Loucy (cell line): ENCODE measurements at regions not wholly inside any gene's neighbourhood (a gene's known extent, or its start where the extent isn't known, plus 50 kb on each side); places are given as distances from the start of the nearest gene placed in this dataset.

Experiments used
- H2AFZ ChIP-seq: fragments of 200-600 bp; sonication (generic); 2 replicates; pipeline ENCODE4 v1.6.0; 2016; ENCODE audit warnings: antibody characterized with exemption, mild to moderate bottlenecking, low read length, moderate library complexity
- H3F3A ChIP-seq: fragments of 200-600 bp; 2 replicates; pipeline ENCODE4 v1.6.0; 2016; ENCODE audit warnings: antibody characterized with exemption, low read depth, mild to moderate bottlenecking
- H3K27me3 ChIP-seq: fragments of 200-600 bp; sonication (generic); 2 replicates; pipeline ENCODE4 v1.6.1; 2014; ENCODE audit warnings: low read length, mild to moderate bottlenecking; ENCODE audit not compliant: insufficient read depth, poor library complexity, severe bottlenecking
- H3K36me3 ChIP-seq: fragments of 200-600 bp; sonication (generic); 2 replicates; pipeline ENCODE4 v1.6.1; 2016; ENCODE audit warnings: low read length; ENCODE audit not compliant: insufficient read depth
- H3K4me1 ChIP-seq: fragments of 200-600 bp; sonication (generic); 2 replicates; pipeline ENCODE4 v1.5.1; 2014; ENCODE audit warnings: low read length, mild to moderate bottlenecking; ENCODE audit not compliant: insufficient read depth, poor library complexity, severe bottlenecking
- H3K4me2 ChIP-seq: fragments of 200-600 bp; sonication (generic); 2 replicates; pipeline ENCODE4 v1.6.0; 2014; ENCODE audit warnings: antibody characterized with exemption, low read length, low read depth, mild to moderate bottlenecking; ENCODE audit not compliant: poor library complexity, severe bottlenecking
- H3K4me3 ChIP-seq: fragments of 200-600 bp; sonication (generic); 2 replicates; pipeline ENCODE4 v1.5.1; 2014; ENCODE audit warnings: low read length, mild to moderate bottlenecking, mixed read lengths; ENCODE audit not compliant: poor library complexity, severe bottlenecking
- H3K79me2 ChIP-seq: fragments of 200-600 bp; sonication (generic); 2 replicates; pipeline ENCODE4 v1.6.1; 2014; ENCODE audit warnings: low read length; ENCODE audit not compliant: insufficient read depth
- H3K9ac ChIP-seq: fragments of 200-600 bp; sonication (generic); 2 replicates; pipeline ENCODE4 v1.6.0; 2014; ENCODE audit warnings: mild to moderate bottlenecking, low read depth, low read length, moderate library complexity; ENCODE audit not compliant: poor library complexity, severe bottlenecking
- H3K9me2 ChIP-seq: fragments of 200-600 bp; sonication (generic); replicated peaks from 2 replicates; pipeline ENCODE4 v1.6.1; 2016; ENCODE audit warnings: low read depth, low read length, mixed read lengths
- H3K9me3 ChIP-seq: fragments of 200-600 bp; sonication (generic); 2 replicates; pipeline ENCODE4 v1.6.1; 2014; ENCODE audit warnings: mild to moderate bottlenecking, antibody characterized with exemption, low read length, low read depth; ENCODE audit not compliant: insufficient read depth
- H4K20me1 ChIP-seq: fragments of 200-600 bp; sonication (generic); 2 replicates; pipeline ENCODE4 v1.6.0; 2014; ENCODE audit warnings: antibody characterized with exemption, low read length, mild to moderate bottlenecking; ENCODE audit not compliant: insufficient read depth, poor library complexity, severe bottlenecking
- CTCF ChIP-seq: fragments of 200-600 bp; sonication (generic); conservative IDR thresholded peaks from 2 replicates; pipeline ENCODE4 v1.5.1; 2014; ENCODE audit warnings: mild to moderate bottlenecking, antibody characterized with exemption, low read length
- EZH2phosphoT487 ChIP-seq: fragments of 200-600 bp; IDR thresholded peaks from 2 replicates; pipeline ENCODE4 v1.6.1; 2018; ENCODE audit warnings: antibody characterized with exemption, mild to moderate bottlenecking, moderate library complexity, borderline replicate concordance

GRCh38 chr2:235334179-235334578 is 159.7 kb upstream of the AGAP1 start:
- H3K9me2 ChIP-seq = no peaks in the 10 kb centered on the region
- H3K4me1 ChIP-seq = no peaks in the 10 kb centered on the region
- H3K36me3 ChIP-seq = no peaks in the 10 kb centered on the region
- H3K4me3 ChIP-seq = no peak overlapping the region
- no peak overlapping the region for H3K4me2 ChIP-seq
- H3K27me3 ChIP-seq = no peaks in the 10 kb centered on the region
- H3K79me2 ChIP-seq = no peaks in the 10 kb centered on the region
- no peaks in the 10 kb centered on the region for H4K20me1 ChIP-seq
- H3F3A ChIP-seq = no peaks in the 10 kb centered on the region
- H3K9ac ChIP-seq = no peak overlapping the region
- H3K9me3 ChIP-seq = peaks cover 3% of the 10 kb centered on the region; the same call in 1 of the 2 replicates
- TF ChIP-seq CTCF = no peak
- no peak overlapping the region for H2AFZ ChIP-seq

- Histone ChIP-seq H3K27me3 (no peaks in the 10 kb centered on the region), H3K4me2 (no peak overlapping the region), H3K36me3 (no peaks in the 10 kb centered on the region), H4K20me1 (no peaks in the 10 kb centered on the region), H3K9ac (no peak overlapping the region), H3K9me2 (no peaks in the 10 kb centered on the region), H2AFZ (no peak overlapping the region), H3K9me3 (0 out of 2 replicates have a peak, but pooled peaks cover 4% of the 10 kb centered on the region), H3K4me1 (no peaks in the 10 kb centered on the region), H3K79me2 (no peaks in the 10 kb centered on the region), H3K4me3 (no peak overlapping the region), H3F3A (no peaks in the 10 kb centered on the region)
- TF ChIP-seq CTCF (no peak), EZH2phosphoT487 (no peak)
These were observed 150.6 kb upstream of the AGAP1 start for GRCh38 chr2:235343156-235343774.

GRCh38 chr2:235343869-235344268 is 150.0 kb upstream of the AGAP1 start:
- Histone ChIP-seq H3K9ac (no peak overlapping the region), H3K27me3 (no peaks in the 10 kb centered on the region), H3K36me3 (no peaks in the 10 kb centered on the region), H3K4me1 (no peaks in the 10 kb centered on the region), H3K79me2 (no peaks in the 10 kb centered on the region), H3K9me2 (no peaks in the 10 kb centered on the region), H4K20me1 (no peaks in the 10 kb centered on the region), H2AFZ (no peak overlapping the region), H3K4me2 (no peak overlapping the region), H3K4me3 (no peak overlapping the region), H3K9me3 (0 out of 2 replicates have a peak, but pooled peaks cover 4% of the 10 kb centered on the region), H3F3A (no peaks in the 10 kb centered on the region)
- TF ChIP-seq EZH2phosphoT487 = no peak
- no peak for TF ChIP-seq CTCF
